Neuronal stem cell (in vitro differentiated cells): ENCODE measurements at regions not wholly inside any gene's neighbourhood (a gene's known extent, or its start where the extent isn't known, plus 50 kb on each side); places are given as distances from the start of the nearest gene placed in this dataset.

Experiments used
- DNase-seq: peaks from one replicate; pipeline ENCODE4 v3.0.0-alpha.2; 2013; ENCODE audit warnings: low spot score
- H2AFZ ChIP-seq: one replicate; pipeline ENCODE4 v1.6.1; 2013; ENCODE audit warnings: mild to moderate bottlenecking, low read length, inconsistent platforms
- H2AK5ac ChIP-seq: 2 replicates; pipeline ENCODE4 v1.6.1; 2013; ENCODE audit warnings: low read depth, mild to moderate bottlenecking, inconsistent platforms, low read length, moderate library complexity, mixed read lengths
- H2BK120ac ChIP-seq: 2 replicates; pipeline ENCODE4 v1.6.1; 2013; ENCODE audit warnings: low read depth, mild to moderate bottlenecking, inconsistent platforms, low read length, moderate library complexity, mixed read lengths
- H2BK12ac ChIP-seq: one replicate; pipeline ENCODE4 v1.6.1; 2013; ENCODE audit warnings: low read length, inconsistent platforms
- H2BK15ac ChIP-seq: 2 replicates; pipeline ENCODE4 v1.6.1; 2013; ENCODE audit warnings: mild to moderate bottlenecking, low read length, inconsistent platforms, mixed read lengths
- H2BK5ac ChIP-seq: one replicate; pipeline ENCODE4 v1.6.1; 2013; ENCODE audit warnings: inconsistent platforms, mild to moderate bottlenecking, low read length, moderate library complexity
- H3K14ac ChIP-seq: one replicate; pipeline ENCODE4 v1.6.1; 2013; ENCODE audit warnings: low read length, inconsistent platforms
- H3K18ac ChIP-seq: 2 replicates; pipeline ENCODE4 v1.6.1; 2013; ENCODE audit warnings: low read length, inconsistent platforms
- H3K23ac ChIP-seq: 2 replicates; pipeline ENCODE4 v1.6.1; 2013; ENCODE audit warnings: low read depth, mild to moderate bottlenecking, mixed read lengths, low read length, inconsistent platforms; ENCODE audit not compliant: poor library complexity
- H3K27ac ChIP-seq: replicated peaks from 3 replicates; pipeline ENCODE4 v1.5.1; 2013; ENCODE audit warnings: low read length, inconsistent platforms
- H3K27me3 ChIP-seq, 3 experiments: 2 replicates each; pipeline ENCODE4 v1.6.1; 2013; ENCODE audit warnings: low read length in 3 of 3, mild to moderate bottlenecking in 2 of 3, inconsistent platforms in 1 of 3, low read depth in 1 of 3, mixed read lengths in 1 of 3, moderate library complexity in 1 of 3; ENCODE audit not compliant: control insufficient read depth in 3 of 3, insufficient read depth in 3 of 3
- H3K36me3 ChIP-seq, 2 donors: replicated peaks in 1 of 2; 2 replicates each; pipeline ENCODE4 v1.6.1; 2013; ENCODE audit warnings: low read length in 2 of 2; ENCODE audit not compliant: control insufficient read depth in 2 of 2, insufficient read depth in 2 of 2
- H3K4ac ChIP-seq: 2 replicates; pipeline ENCODE4 v1.6.1; 2013; ENCODE audit warnings: inconsistent platforms, mild to moderate bottlenecking, low read length, moderate library complexity
- H3K4me1 ChIP-seq, 2 donors: 1 replicate in 1 of 2; 2 replicates in 1 of 2; pipeline ENCODE4 v1.6.1; 2013; ENCODE audit warnings: low read length in 2 of 2, low read depth in 1 of 2; ENCODE audit not compliant: control insufficient read depth in 2 of 2, insufficient read depth in 1 of 2
- H3K4me2 ChIP-seq: one replicate; pipeline ENCODE4 v1.6.1; 2013; ENCODE audit warnings: mild to moderate bottlenecking, low read length, inconsistent platforms; ENCODE audit not compliant: insufficient read depth, poor library complexity, severe bottlenecking
- H3K4me3 ChIP-seq, 2 donors: 2 replicates each; pipeline ENCODE4 v1.5.1; 2013; ENCODE audit warnings: low read length in 2 of 2, mild to moderate bottlenecking in 2 of 2, inconsistent platforms in 1 of 2, moderate library complexity in 1 of 2
- H3K79me1 ChIP-seq: one replicate; pipeline ENCODE4 v1.6.1; 2013; ENCODE audit warnings: low read depth, mild to moderate bottlenecking, inconsistent platforms, low read length, moderate library complexity
- H3K9ac ChIP-seq: one replicate; pipeline ENCODE4 v1.6.1; 2013; ENCODE audit warnings: mild to moderate bottlenecking, low read depth, low read length, inconsistent platforms; ENCODE audit not compliant: poor library complexity
- H3K9me3 ChIP-seq, 2 donors: replicated peaks in 1 of 2; 2 replicates each; pipeline versions ENCODE3 to v1.6.1; 2013; ENCODE audit warnings: low read length in 2 of 2, mild to moderate bottlenecking in 2 of 2, inconsistent platforms in 1 of 2, low read depth in 1 of 2, mixed read lengths in 1 of 2, moderate library complexity in 1 of 2; ENCODE audit not compliant: control insufficient read depth in 2 of 2, insufficient read depth in 1 of 2
- H4K8ac ChIP-seq: one replicate; pipeline ENCODE4 v1.6.1; 2013; ENCODE audit warnings: low read depth, mild to moderate bottlenecking, inconsistent platforms, low read length, moderate library complexity
- H4K91ac ChIP-seq: one replicate; pipeline ENCODE4 v1.6.1; 2013; ENCODE audit warnings: low read length, low read depth, mild to moderate bottlenecking, inconsistent platforms; ENCODE audit not compliant: poor library complexity
- WGBS, 2 donors: extraction: QIAGEN DNeasy Blood & Tissue Kit; methylation state at CpG; one replicate each; pipeline ENCODE4 v1.1.7; 2013; ENCODE audit warnings: missing lambda C conversion rate in 2 of 2, mixed read lengths in 1 of 2; ENCODE audit not compliant: insufficient read length in 2 of 2, insufficient replicate concordance in 1 of 2; ENCODE audit errors: extremely low coverage in 2 of 2; 5-methylcytosine and 5-hydroxymethylcytosine counted together

DNA sequence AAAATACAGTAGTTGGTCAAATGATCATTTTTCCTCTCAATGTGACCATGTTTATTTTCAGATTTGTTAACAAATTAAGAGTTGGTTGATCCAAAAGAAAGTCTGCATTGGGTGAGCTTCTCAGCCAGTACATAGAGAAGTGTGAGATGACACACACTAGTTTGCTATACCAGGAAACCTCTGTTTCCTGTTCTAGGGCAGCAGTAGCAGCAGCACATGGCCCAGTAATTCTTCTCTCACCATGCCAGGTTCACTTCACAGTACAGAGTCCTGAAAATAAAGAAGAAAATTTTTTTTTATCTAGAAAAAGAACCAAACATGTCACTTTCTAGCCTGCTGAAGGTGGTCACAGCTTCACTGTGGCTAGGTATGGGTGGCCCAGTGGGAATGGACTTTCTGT lies 250.2 kb upstream of the OR4E1 start:
- Histone ChIP-seq H3K4me3 (no peak overlapping the region), H3K9me3 (peaks cover 0 to 2% of the 10 kb centered on the region in 2 donors), H4K8ac (no peak overlapping the region), H3K9ac (no peak overlapping the region), H3K18ac (no peak overlapping the region), H3K4me2 (no peak overlapping the region), H3K79me1 (no peaks in the 10 kb centered on the region), H3K27me3 (no peaks in the 10 kb centered on the region), H2BK120ac (no peak overlapping the region), H3K4ac (no peak overlapping the region), H3K27ac (no peak overlapping the region), H2BK5ac (no peak overlapping the region), H2AK5ac (no peak overlapping the region), H2BK12ac (no peak overlapping the region), H2AFZ (no peak overlapping the region), H3K14ac (no peak overlapping the region), H3K23ac (no peak overlapping the region), H4K91ac (no peak overlapping the region), H3K4me1 (no peaks in the 10 kb centered on the region), H2BK15ac (no peak overlapping the region), H3K36me3 (no peaks in the 10 kb centered on the region)
- DNase-seq = no peak

DNA sequence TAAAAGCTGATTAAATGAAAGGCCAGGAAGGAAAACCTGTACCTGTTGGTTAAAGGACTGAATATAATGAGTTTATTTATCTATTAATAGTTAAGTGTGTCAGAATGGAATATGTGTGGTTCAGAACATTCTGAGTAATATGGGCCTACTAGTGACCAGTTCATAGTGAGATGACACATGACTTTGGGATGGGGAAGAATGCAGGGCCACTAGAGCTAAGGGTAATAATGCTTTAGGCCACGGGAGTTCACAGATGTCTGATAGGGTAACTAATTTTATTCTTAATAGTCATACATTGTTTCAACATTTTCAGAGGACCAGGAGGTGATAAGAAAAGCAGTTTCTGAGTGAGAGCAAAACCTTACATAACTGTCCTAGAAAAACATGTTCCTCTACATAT lies 247.8 kb upstream of the OR4E1 start:
- H2AFZ ChIP-seq = no peak overlapping the region
- H3K9me3 ChIP-seq = peaks cover 0 to 2% of the 10 kb centered on the region in 2 donors
- H3K27ac ChIP-seq = no peak overlapping the region
- no peak overlapping the region for H2AK5ac ChIP-seq
- no peak overlapping the region for H4K8ac ChIP-seq
- no peak overlapping the region for H3K9ac ChIP-seq
- no peaks in the 10 kb centered on the region for H3K4me1 ChIP-seq
- no peaks in the 10 kb centered on the region for H3K27me3 ChIP-seq
- H3K4ac ChIP-seq = no peak overlapping the region
- H2BK120ac ChIP-seq = no peak overlapping the region
- H4K91ac ChIP-seq = no peak overlapping the region
- H2BK12ac ChIP-seq = no peak overlapping the region
- DNase-seq = no peak
- no peak overlapping the region for H3K14ac ChIP-seq
- H3K4me3 ChIP-seq = no peak overlapping the region
- H3K23ac ChIP-seq = no peak overlapping the region
- no CpG with 5 or more reads among the region's 1 CpG for WGBS, 2 donors
- no peak overlapping the region for H3K18ac ChIP-seq
- H2BK5ac ChIP-seq = no peak overlapping the region
- H3K36me3 ChIP-seq = no peaks in the 10 kb centered on the region
- H2BK15ac ChIP-seq = no peak overlapping the region
- H3K79me1 ChIP-seq = no peaks in the 10 kb centered on the region
- no peak overlapping the region for H3K4me2 ChIP-seq

DNA sequence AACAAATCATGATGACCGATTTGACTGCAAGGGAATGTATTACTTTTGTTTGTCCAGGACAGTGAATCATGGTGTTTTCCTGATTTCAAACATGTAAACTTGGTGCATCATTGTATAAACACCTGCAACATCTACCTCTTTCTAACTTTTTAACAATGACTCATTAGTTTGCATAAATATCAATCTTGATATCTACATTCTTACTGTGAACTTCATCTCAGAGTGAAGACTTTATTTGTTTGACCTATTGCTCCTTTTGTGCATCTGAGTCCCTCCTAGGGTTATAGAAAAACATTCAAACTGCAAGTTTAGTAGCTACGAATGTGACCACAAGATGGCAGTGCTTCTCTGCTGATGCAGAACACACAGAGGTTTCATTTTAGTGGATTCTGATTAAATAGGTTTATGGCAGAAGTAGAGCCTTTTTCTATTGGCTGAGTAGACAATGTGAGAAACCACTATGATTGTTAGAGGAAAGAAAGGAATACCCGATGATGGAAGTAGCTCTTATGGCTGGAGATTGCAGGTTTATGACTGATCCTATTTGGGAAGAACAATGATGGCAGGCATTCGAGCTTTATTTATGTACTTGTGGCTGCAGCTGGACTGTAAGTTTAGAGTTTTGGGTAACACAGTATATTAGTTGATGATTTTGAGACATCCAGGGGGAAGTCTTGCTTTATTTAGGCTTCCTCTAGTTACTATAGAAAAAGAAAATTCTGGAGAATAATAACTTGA lies 244.2 kb upstream of the OR4E1 start:
- Histone ChIP-seq H2BK12ac (no peak overlapping the region), H2BK120ac (no peak overlapping the region), H3K9me3 (peaks cover 0 to 2% of the 10 kb centered on the region in 2 donors), H4K91ac (no peak overlapping the region), H2BK15ac (no peak overlapping the region), H2BK5ac (no peak overlapping the region), H3K14ac (no peak overlapping the region), H3K4ac (no peak overlapping the region), H3K27me3 (no peaks in the 10 kb centered on the region), H4K8ac (no peak overlapping the region), H3K4me1 (no peaks in the 10 kb centered on the region), H3K9ac (no peak overlapping the region), H2AK5ac (no peak overlapping the region), H3K27ac (no peak overlapping the region), H3K36me3 (no peaks in the 10 kb centered on the region), H3K4me3 (no peak overlapping the region), H3K18ac (no peak overlapping the region), H3K79me1 (no peaks in the 10 kb centered on the region), H2AFZ (no peak overlapping the region), H3K23ac (no peak overlapping the region), H3K4me2 (no peak overlapping the region)
- no CpG with 5 or more reads among the region's 4 CpGs for WGBS, 2 donors
- peak; percentile 33 for DNase-seq

DNA sequence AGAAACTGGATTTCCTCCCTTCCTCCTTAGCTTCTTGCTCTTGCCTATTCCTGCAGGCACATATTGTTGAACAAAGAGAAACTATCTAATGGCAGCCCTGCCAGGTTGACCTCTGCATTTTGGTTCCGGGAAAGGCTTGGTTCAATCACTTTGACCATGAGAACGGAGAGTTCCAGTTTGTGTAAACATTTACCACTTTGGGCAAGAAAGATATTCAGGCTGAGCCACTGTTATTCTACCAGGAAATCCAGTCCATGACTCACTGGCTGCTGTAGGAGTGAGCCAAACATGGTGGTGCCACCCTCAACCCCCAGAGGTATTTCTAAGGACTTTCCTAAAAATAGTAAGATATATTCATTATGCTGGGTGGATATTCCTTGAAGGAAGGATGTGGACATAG lies 242.2 kb upstream of the OR4E1 start:
- Histone ChIP-seq H3K27me3 (no peaks in the 10 kb centered on the region), H3K36me3 (no peaks in the 10 kb centered on the region), H4K8ac (no peak overlapping the region), H3K9ac (no peak overlapping the region), H2BK15ac (no peak overlapping the region), H3K9me3 (no peaks in the 10 kb centered on the region), H4K91ac (no peak overlapping the region), H3K23ac (no peak overlapping the region), H3K14ac (no peak overlapping the region), H2BK120ac (no peak overlapping the region), H2AFZ (no peak overlapping the region), H3K18ac (no peak overlapping the region), H2AK5ac (no peak overlapping the region), H2BK5ac (no peak overlapping the region), H3K4me2 (no peak overlapping the region), H3K4me3 (no peak overlapping the region), H3K27ac (no peak overlapping the region), H3K4ac (no peak overlapping the region), H2BK12ac (no peak overlapping the region), H3K79me1 (no peaks in the 10 kb centered on the region), H3K4me1 (no peaks in the 10 kb centered on the region)
- no peak for DNase-seq
- no CpG with 5 or more reads among the region's 2 CpGs for WGBS, 2 donors
